Testis (tissue), 2 donors: ENCODE measurements at regions not wholly inside any gene's neighbourhood (a gene's known extent, or its start where the extent isn't known, plus 50 kb on each side); places are given as distances from the start of the nearest gene placed in this dataset.

Experiments used
- DNase-seq: peaks from one replicate; pipeline ENCODE4 v3.0.0-alpha.2; 2019
- H3K27ac ChIP-seq, 2 donors: fragments of 200-600 bp; sonication (generic); one replicate each; pipeline ENCODE4 v1.5.1; 2019
- H3K27me3 ChIP-seq: fragments of 200-600 bp; sonication (generic); one replicate; pipeline ENCODE4 v1.5.1; 2019
- H3K36me3 ChIP-seq: fragments of 200-600 bp; sonication (generic); one replicate; pipeline ENCODE4 v1.5.1; 2017; ENCODE audit warnings: low read depth; ENCODE audit errors: missing control alignments
- H3K4me1 ChIP-seq: fragments of 200-600 bp; sonication (generic); one replicate; pipeline ENCODE4 v1.5.1; 2019
- H3K4me3 ChIP-seq, 2 donors: fragments of 200-600 bp; sonication (generic); one replicate each; pipeline ENCODE4 v1.5.1; 2017 to 2019
- H3K9me3 ChIP-seq: fragments of 200-600 bp; sonication (generic); one replicate; pipeline ENCODE4 v1.5.1; 2017
- CTCF ChIP-seq, 3 experiments: fragments of 450-650 bp in 2 of 3; fragments of 200-600 bp in 1 of 3; sonication (generic) in 1 of 3; IDR thresholded peaks; one replicate each; pipeline ENCODE4 v1.5.1; 2016 to 2019; ENCODE audit warnings: antibody characterized with exemption in 3 of 3, mild to moderate bottlenecking in 2 of 3, moderate library complexity in 1 of 3
- POLR2A ChIP-seq: fragments of 450-650 bp; IDR thresholded peaks from one replicate; pipeline ENCODE4 v1.6.1; 2017; ENCODE audit warnings: antibody characterized with exemption, mild to moderate bottlenecking, moderate library complexity
- WGBS, 2 donors: methylation state at CpG; one replicate each; pipeline ENCODE4 v1.1.5; 2018; 5-methylcytosine and 5-hydroxymethylcytosine counted together
- intact Hi-C: fragments of 100-400 bp; cut with DNase I; formaldehyde crosslinking; loops from one replicate; pipeline ENCODE4 v1.15.1; 2023; ENCODE audit warnings: low total_unique reads

GRCh38 chr19:27740396-27740795 lies 1472.6 kb downstream of the UQCRFS1 start:
- TF ChIP-seq CTCF (IDR thresholded peaks at IDR 0.05) (no peak), POLR2A (no peak)
- H3K9me3 ChIP-seq, result no peaks in the 10 kb centered on the region
- H3K27ac ChIP-seq, result no peak overlapping the region
- no peaks in the 10 kb centered on the region for H3K4me1 ChIP-seq
- no peaks in the 10 kb centered on the region for H3K27me3 ChIP-seq
- intact Hi-C loops, result no loop called here
- no peaks in the 10 kb centered on the region for H3K36me3 ChIP-seq
- no peak overlapping the region for H3K4me3 ChIP-seq
- 51 to 59% methylated on average over 3 of the region's 3 CpGs for WGBS, 2 donors
- no peak for DNase-seq

GRCh38 chr19:27738569-27739193 lies 1474.3 kb downstream of the UQCRFS1 start:
- TF ChIP-seq POLR2A, result no peak
- TF ChIP-seq CTCF (IDR thresholded peaks at IDR 0.05), result no peak

DNA sequence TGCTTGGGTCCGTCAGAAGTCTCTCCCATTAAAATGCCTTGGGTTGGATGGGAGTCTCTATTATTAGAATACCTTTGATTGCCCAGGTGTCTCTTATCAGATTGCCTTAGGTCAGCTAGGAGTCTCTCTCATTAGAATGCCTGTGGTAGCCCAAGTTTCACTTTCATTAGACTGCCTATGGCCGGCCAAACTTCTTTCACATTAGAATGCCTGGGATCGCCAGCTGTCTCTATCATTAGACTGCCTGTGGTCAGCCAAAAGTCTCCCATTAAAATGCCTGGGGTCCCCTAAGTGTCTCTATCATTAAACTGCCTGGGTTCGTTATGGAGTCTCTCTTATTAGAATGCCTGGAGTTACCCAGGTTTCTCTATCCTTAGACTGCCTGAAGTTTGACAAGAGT lies 1476.7 kb downstream of the UQCRFS1 start:
- no peak for DNase-seq
- TF ChIP-seq POLR2A (no peak), CTCF (IDR thresholded peaks at IDR 0.05) (no peak)
- Histone ChIP-seq H3K4me3 (no peak overlapping the region), H3K27ac (no peak overlapping the region), H3K36me3 (no peaks in the 10 kb centered on the region), H3K9me3 (no peaks in the 10 kb centered on the region), H3K4me1 (no peaks in the 10 kb centered on the region), H3K27me3 (no peaks in the 10 kb centered on the region)
- WGBS, 2 donors, result 64 to 79% methylated on average over 4 of the region's 4 CpGs
- intact Hi-C loops, result no loop called here

More at GRCh38 chr19:27738569-27739193, 1474.3 kb downstream of the UQCRFS1 start:
- DNase-seq, result no peak
- no peaks in the 10 kb centered on the region for H3K27me3 ChIP-seq
- no peaks in the 10 kb centered on the region for H3K36me3 ChIP-seq
- no peak overlapping the region for H3K4me3 ChIP-seq
- no peaks in the 10 kb centered on the region for H3K9me3 ChIP-seq
- no peaks in the 10 kb centered on the region for H3K4me1 ChIP-seq
- WGBS, 2 donors, result 73 to 91% methylated on average over 7 of the region's 7 CpGs
- H3K27ac ChIP-seq, result no peak overlapping the region
- intact Hi-C loops, result no loop called here

DNA sequence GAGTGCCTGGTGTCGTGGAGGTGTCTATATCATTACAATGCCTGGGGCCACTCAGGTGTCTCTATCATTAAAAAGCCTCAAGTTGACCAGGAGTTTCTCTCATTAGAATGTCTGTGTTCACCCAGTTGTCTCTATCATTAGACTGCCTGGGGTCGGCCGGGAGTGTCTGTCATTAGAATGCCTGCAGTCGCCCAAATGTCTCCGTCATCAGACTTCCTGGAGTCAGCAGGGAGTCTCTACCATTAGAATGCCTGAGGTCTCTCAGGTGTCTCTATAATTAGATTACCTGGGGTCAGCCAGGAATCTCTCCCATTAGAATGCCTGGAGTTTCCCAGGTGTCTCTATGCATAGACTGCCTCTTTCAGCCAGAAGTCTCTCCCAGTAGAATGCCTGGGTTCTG lies 1477.6 kb downstream of the UQCRFS1 start:
- no peak for DNase-seq
- H3K27ac ChIP-seq, result no peak overlapping the region
- H3K27me3 ChIP-seq, result no peaks in the 10 kb centered on the region
- no peaks in the 10 kb centered on the region for H3K4me1 ChIP-seq
- no peak overlapping the region for H3K4me3 ChIP-seq
- no peaks in the 10 kb centered on the region for H3K36me3 ChIP-seq
- intact Hi-C loops, result no loop called here
- 82 to 84% methylated on average over 5 of the region's 5 CpGs for WGBS, 2 donors
- TF ChIP-seq CTCF (IDR thresholded peaks at IDR 0.05) (no peak), POLR2A (no peak)
- no peaks in the 10 kb centered on the region for H3K9me3 ChIP-seq
